NB4 (cell line): ENCODE measurements at regions not wholly inside any gene's neighbourhood (a gene's known extent, or its start where the extent isn't known, plus 50 kb on each side); places are given as distances from the start of the nearest gene placed in this dataset.

ENCODE experiments used
- CTCF ChIP-seq: IDR thresholded peaks from one replicate; pipeline ENCODE4 v1.5.1; 2012; ENCODE audit warnings: low read depth, low read length
- MAX ChIP-seq: IDR thresholded peaks from 2 replicates; pipeline ENCODE4 v1.6.1; 2011; ENCODE audit warnings: low read depth, low read length
- POLR2A ChIP-seq: IDR thresholded peaks from 2 replicates; pipeline ENCODE4 v1.6.1; 2011; ENCODE audit warnings: mild to moderate bottlenecking; ENCODE audit not compliant: insufficient read length; ENCODE audit errors: extremely low read depth

- TF ChIP-seq CTCF (no peak), POLR2A (no peak), MAX (no peak)
These were observed 90.9 kb upstream of the CXCR4 start for GRCh38 chr2:136208682-136209420.
